ENCODE measurements at regions not wholly inside any gene's neighbourhood (a gene's known extent, or its start where the extent isn't known, plus 50 kb on each side); places are given as distances from the start of the nearest gene placed in this dataset.

DNA sequence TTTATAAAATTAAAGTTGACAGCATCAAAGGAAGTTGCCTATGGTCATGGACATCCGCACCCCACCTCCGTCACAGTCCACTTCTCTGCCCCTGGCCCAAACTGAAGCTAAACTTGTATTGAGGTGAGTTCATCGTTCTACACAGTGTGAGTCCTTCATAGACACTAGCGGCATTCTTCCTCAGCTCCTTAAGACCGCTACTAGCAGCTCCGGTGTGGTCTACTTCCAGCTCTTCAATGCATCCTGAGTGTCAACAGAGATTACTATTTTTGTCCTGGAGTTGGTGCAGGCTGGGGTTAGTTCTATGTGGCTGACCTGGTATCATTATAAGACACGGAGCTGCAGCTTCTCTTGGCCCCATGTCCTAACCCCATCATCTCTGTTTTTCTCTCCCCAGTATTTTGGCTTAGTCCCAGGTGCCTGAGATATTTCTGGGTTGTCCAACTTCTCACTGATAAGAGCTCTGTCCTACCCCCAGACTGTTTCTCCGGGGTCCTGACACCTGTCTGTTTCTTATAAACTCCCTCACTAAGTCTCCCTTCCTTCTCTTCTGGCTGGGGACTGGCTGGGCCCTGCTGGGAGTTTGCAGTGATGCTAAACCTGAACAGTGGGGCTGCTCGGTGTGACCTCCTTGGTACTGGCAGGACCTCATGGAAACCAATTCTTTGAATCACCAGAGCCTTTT lies 169.2 kb upstream of the ATP10A start:
- TF ChIP-seq, protein P1, sequence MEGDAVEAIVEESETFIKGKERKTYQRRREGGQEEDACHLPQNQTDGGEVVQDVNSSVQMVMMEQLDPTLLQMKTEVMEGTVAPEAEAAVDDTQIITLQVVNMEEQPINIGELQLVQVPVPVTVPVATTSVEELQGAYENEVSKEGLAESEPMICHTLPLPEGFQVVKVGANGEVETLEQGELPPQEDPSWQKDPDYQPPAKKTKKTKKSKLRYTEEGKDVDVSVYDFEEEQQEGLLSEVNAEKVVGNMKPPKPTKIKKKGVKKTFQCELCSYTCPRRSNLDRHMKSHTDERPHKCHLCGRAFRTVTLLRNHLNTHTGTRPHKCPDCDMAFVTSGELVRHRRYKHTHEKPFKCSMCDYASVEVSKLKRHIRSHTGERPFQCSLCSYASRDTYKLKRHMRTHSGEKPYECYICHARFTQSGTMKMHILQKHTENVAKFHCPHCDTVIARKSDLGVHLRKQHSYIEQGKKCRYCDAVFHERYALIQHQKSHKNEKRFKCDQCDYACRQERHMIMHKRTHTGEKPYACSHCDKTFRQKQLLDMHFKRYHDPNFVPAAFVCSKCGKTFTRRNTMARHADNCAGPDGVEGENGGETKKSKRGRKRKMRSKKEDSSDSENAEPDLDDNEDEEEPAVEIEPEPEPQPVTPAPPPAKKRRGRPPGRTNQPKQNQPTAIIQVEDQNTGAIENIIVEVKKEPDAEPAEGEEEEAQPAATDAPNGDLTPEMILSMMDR (IDR thresholded peaks at IDR 0.05) = no peak
- TF ChIP-seq POLR2A (IDR thresholded peaks at IDR 0.05; ENCODE audit: low read depth) (no peak), POLR2AphosphoS5 (IDR thresholded peaks at IDR 0.05) (no peak)
